GM19238 (cell line): ENCODE measurements at regions not wholly inside any gene's neighbourhood (a gene's known extent, or its start where the extent isn't known, plus 50 kb on each side); places are given as distances from the start of the nearest gene placed in this dataset.
"Not testable (repeated sequence)": the region's sequence is repeated elsewhere in the genome, so short reads cannot be mapped to it uniquely, and the experiment has no call there.

Source experiments
- DNase-seq: peaks from one replicate; pipeline ENCODE4 v3.0.0; 2011; ENCODE audit warnings: low spot score; ENCODE audit not compliant: insufficient read length

DNA sequence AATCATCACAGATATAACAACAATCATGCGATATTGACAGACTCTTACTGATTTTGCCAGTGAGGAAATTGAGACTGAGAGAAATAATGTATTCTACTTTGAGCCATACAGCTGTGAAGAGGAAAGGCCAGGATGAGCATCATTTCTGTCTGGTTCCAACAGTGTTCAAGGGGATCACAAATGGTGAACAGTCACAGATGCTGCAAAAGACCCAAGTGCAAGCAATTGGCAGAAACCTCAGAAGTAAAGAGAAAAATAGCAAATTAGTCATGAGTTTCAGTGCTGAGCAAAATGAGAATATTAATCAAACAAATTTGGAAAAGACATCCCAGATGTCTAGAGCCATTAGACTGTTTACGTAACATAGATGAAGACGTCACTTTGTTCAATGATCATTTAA, 114.1 kb downstream of the RAB38 start:
- DNase-seq, result no peak

DNA sequence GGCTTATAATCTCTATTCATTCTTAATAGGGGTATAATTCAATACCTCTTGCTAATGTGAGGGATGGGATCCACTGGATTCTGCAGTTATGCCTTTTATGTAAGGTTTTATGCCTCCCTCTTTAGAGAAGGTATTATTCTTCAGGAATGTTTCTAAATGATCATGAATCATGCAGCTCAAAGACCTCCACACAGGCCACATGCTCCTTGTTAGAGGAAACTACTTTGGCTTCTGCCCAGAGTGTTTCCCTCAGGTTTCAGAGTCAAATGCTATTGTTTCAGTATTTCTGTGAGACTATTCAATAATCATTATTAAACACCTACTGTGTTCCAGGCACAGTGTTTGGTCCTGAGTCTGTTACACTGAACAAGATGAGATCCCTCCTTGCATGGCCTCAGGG, 115.9 kb downstream of the RAB38 start:
- no peak for DNase-seq

DNA sequence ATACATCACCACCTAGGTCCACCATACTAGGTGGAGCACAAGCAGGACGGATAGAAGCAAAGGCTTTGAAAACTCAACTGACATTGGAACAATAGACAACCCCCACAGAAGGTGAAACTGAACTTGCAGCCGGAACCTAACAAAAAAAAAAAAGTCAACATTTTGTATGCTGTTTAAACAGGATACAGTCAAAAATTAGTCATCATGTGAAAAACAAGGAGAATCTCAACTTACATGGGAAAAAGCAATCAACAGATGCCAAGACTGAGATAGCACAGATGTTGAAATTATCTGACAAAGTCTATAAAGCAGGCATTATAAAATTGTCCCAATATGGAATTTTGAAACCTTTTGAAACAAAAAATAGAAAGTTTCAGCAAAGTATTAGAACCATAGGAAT, 123.8 kb downstream of the RAB38 start:
- DNase-seq, result no peak

DNA sequence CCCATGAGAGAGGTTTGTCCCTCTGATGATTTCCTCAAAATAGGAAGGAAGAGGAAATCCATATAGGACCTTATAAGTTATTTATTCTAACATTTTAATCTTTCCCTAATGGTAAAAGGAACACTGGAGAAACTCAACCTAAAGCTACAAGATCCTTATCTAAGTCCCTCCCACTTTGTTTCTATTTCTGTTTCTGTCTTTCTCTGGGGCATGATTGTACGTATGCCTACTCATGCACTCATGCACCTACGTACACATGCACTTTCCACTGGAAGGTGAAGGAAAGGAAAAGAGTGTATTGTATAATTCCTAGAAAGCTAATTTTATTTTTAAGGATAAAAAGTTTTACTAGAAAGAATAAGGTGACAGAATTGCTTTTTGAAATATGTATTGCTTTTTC, 125.0 kb downstream of the RAB38 start:
- no peak for DNase-seq

DNA sequence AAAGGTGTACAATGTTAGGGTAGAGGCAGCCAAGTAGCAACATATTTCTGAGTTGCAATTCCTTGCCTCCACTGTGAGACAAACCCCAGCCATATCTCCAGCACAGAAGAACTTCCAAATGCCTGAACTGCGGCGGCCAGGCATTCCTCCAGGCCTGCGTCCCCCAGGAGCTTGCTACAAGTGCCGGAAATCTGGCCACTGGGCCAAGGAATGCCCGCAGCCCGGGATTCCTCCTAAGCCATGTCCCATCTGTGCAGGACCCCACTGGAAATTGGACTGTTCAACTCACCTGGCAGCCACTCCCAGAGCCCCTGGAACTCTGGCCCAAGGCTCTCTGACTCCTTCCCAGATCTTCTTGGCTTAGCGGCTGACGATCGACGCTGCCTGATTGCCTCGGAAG, 130.0 kb downstream of the RAB38 start:
- not testable (repeated sequence) for DNase-seq

DNA sequence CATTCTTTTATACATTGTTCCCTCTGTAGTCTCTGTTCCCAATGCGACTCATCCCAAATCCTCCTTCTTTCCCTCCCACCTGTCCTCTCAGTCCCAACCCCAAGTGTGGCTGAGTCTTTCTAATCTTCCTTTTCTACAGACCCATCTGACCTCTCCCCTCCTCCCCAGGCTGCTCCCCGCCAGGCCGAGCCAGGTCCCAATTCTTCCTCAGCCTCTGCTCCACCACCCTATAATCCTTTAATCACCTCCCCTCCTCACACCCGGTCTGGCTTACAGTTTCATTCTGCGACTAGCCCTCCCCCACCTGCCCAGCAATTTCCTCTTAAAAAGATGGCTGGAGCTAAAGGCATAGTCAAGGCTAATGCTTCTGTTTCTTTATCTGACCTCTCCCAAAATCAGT, 130.6 kb downstream of the RAB38 start:
- DNase-seq, result not testable (repeated sequence)

DNA sequence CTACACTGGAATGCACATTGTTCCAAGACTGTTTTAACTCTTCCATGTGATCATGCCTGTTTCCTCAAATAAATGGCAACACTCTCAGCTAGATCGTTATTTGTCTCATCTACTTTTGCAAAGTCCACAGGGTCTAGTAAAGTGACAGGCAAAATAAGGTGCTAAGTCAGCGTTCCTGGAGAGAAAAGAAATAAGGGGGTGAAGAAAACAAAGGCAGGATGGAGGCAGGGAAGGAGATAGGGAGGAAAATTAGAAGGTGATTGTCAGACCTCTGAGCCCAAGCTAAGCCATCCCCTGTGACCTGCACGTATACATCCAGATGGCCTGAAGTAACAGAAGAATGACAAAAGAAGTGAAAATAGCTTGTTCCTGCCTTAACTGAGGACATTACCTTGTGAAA, 132.1 kb downstream of the RAB38 start:
- no peak for DNase-seq

DNA sequence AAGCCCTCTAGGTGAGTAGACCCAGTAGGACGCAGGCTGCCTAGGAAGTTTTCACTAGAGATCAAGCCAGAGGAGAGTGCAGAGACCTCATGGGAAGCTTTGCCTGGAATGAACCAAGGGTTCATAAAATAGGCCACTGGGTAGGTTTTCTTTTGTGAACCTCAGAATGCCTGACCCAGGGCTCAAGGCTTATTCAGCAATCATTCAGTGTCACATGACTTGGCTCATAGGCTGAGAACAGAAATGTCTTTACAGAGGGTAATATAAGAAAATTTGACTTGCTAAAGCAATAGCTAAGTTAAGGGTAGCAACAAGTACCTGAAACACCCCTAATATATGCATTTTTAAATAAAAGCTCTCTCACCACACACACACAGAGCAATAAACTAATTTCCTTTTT, 132.6 kb downstream of the RAB38 start:
- DNase-seq, result no peak

DNA sequence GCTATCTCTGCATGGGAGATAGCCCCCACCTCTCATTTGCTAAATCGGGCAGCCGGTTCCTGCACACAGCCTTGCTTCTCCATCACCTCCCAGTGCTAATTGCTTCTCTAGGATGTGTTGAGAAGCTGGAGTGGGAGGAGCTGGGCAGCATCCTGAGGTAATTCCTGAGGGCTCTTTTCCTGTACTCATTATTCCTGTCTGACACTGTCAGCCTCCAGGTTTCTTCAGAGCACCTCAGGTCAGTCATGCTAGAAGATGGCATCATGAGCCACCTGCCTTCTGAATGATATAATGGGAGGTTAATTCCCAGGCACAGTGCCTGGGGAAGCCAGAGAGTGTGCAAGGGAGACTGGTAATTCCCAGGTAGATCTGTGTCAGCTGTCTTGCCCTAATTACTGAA, 133.0 kb downstream of the RAB38 start:
- no peak for DNase-seq

DNA sequence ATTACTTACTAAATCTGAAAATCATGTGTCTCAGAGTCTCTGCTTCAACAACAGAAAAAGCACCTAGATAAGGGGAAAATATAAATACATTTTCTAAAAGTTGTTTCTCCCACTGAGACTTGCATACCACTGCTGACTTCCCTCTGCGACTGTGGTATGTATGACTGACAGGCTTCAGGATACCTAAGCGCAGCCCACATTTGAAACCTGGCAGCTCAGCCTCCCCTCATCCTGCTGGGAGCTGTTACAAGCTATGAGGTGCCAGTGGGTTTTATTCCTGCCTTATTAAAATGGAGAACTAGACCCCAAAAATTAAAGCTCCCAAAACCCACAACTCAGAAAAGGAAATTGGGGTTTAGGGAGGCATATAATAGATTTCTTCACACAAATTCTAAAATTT, 133.6 kb downstream of the RAB38 start:
- no peak for DNase-seq

DNA sequence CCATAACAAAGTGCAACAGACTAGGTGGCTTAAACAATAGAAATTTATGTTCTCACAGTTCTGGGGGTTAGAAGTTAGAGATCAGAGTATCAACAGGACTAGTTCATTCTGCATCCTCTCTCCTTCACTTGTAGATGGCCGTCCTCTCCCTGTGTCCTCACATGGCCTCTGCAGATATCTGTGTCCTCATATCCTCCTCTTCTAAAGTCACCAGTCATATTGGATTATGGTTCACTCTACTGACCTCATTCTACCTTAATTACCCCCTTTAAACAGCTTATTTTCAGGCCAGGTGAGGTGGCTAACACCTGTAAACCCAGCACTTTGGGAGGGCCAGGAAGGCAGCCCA, 135.1 kb downstream of the RAB38 start:
- DNase-seq, result no peak

DNA sequence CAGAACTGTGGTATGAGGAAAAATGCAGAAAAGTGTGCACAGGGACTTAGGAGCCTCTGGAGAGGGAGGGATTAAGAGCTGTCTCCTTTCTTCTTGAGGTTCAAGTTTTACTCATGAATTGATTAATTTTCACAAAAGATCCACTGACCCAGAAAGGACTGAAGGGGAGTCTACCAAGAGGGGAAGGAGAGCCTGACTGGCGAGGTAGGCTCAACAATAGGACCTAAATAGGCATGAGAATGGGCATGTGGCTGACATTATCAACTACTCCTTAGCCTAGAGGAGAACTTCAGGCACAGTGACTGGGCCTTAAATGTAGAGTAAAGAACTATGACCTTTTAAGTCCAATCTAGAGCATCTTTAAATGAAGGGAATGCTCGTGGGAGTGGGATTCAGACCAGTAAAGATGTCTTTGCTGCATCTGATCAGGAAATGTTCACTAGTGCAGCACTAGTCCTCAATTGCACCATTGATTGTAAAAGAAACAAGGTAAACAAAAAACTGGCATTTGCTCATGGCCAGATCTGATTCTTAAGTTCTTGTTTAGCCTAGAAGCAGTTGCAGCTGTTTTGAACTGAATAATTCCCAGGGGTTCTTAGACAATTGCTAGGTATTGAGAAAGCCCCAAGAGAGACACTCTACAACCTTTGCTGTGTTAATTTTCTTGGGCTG, 135.6 kb downstream of the RAB38 start:
- no peak for DNase-seq

DNA sequence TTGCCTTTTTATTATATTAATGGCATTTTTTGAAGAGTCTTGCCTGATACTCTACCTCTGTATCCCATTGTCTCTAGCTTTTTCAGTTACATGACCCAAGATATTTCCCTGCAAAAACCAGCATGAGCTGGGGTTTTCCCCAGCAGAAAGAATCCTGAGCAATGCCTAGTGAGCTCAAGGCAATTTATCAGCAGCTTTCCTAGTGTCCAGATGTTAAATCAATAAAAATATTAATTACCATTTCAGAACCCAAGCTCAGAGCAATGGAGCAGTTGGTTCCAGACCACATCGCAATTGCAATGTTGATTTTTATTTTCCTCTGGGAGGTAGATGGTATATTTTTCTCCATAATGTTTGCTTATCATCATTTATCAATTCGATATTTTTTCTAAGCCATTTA, 137.2 kb downstream of the RAB38 start:
- DNase-seq, result no peak

DNA sequence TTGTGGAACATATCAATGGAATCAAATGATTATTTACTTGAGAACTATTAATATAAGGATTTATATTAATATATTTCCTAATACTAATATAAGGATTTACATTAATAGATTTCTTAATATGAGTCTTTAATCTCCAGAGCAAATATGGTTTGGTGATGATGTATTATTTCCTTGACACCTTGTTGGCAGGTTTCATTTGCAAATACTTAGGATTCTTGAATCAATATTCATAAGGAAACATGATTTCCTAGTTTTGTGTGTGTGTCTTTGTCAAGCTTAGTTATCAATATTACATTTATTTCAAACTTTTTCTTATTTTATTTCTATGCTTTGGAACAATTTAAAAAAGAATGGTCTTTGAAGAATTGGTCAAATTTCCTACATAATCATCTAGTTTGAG, 138.5 kb downstream of the RAB38 start:
- no peak for DNase-seq

DNA sequence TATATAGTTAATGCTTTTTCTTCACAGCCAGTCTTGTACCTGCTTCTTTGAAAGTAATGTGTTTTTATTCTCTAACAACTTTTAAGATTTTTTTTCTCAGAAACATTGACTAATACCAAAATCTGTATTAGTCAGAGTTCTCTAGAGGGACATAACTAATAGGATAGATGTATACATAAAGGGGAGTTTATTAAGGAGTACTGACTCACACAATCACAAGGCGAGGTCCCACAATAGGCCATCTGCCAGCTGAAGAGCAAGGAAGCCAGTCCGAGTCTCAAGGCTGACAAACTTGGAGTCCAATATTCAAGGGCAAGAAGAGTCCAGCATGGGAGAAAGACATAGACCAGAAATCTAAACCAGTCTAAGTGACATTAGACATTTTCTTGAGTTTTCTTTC, 140.0 kb downstream of the RAB38 start:
- DNase-seq, result no peak

DNA sequence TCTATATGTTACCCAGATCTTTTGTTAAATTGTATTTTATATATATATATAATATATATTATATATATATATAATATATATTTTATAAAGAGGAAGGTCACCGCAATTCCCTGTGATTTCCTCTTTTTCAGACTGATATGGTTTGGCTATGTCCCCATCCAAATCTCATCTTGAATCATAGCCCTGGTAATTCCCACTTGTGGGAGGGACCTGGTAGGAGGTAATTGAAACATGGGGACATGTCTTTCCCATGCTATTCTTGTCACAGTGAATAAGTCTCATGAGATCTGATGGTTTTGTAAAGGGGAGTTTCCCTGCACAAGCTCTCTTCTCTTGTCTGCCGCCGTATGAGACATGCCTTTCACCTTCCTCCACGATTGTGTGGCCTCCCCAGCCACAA, 157.6 kb downstream of the RAB38 start:
- DNase-seq, result no peak

DNA sequence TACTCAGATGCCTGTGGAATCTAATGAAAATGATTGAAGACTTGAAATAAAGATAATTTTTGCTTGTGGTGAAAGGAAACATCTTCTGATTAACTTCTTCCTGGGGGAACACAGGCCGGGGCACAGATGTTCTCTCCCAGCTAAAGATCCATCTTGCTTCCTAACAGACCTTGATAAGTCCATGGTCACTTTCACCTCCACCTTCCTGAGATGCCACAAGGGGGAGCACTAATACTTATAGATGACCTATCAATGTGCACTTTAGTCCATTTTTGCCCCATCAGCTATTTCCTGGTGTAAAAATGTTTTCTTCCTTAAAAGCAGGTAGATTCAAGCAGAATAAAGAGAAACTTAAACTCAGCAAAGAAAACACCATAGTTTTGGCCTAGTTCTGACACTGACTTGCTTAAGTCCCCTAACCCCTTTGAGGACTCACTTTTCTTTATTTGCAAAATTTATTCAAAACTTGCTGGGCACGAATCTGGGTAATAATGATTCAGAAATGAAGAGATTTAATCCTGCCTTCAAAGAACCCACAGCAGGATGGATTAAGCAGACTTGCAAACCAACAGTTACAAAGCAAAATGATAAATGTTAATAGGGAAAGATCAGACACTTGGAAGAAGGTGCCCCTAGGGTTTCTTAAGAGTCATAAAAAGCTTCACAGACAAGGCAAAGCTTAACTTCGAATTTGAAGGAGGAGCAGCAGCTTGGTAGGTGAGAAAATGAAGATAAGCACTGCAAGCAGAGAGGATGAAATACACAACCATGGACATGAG, 158.7 kb downstream of the RAB38 start:
- no peak for DNase-seq

DNA sequence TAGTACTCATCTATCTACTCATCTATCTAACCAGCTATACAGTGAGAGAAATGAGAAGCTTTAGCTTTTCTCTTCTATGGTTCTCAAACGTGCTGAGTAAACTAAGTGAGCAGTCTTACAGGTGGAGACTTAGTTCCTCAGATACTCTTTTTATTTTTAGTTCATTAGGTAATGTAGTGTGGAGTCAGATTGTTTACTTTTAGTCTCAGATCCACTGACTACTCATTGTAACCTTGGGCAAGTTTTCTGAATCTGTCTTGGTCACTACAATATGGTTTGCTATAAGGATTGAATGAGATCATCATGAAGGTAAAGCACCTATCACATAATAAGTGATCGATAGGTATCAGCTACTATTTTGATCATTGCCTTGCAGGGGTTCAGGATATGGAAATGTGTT, 160.1 kb downstream of the RAB38 start:
- no peak for DNase-seq

DNA sequence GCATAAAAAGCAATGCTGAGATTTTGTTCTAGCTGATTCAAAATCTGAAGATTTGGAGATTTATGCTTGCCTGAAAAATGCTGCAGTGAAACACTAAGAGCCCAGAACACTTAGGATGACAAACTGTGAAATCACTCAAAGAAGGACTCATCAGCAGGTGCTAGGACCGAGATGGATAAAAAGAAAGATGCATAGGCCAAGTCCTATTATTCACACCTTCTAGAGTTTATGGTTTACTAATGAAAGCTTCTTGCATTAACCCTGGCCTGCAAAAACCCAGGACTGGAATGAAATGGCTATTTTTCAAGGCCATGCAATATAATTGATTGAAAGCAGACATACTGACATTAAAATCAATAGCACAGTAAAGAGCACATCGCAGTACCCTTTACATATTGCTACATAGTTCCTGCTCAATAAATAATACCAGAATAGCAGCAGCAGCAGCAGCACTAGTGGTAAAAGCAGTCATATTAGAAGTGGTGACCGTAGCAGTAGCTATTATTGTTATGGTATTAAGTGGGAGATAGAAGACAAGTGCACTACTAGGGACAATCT, 161.7 kb downstream of the RAB38 start:
- DNase-seq, result no peak

DNA sequence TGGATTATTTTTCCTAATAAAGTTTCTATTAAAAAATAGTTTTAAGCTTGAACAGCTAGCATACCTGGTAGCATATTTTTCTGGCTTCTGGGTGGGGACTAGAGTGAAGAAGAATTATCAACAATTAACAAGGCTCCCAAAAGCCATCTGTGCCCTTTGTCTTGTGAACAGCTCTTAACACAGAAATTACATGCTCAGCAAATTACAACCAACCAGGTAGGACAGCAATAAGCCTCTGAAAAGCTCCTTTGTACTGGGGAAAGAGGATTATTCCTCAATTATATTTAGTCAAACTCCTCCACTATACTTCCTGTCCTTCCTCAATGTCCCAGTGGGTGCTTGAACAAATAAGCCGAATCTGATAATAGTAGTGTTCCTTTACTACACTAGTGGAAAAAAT, 162.8 kb downstream of the RAB38 start:
- DNase-seq, result no peak

DNA sequence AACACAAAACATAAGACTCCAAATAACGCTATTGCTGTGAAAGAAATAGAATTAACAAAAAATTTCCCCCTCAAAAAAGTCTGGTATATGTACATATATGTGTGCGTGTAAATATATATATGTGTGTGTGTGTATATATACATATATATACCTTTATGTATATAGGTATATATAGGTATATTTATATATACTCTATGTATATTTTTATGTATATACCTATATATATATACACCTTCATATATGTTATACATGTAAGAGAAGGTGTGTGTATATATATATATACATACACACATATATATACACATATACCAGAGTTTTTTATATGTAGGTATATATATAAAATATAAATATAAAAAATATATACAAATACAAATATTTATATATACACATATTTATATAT, 199.2 kb downstream of the RAB38 start:
- no peak for DNase-seq

DNA sequence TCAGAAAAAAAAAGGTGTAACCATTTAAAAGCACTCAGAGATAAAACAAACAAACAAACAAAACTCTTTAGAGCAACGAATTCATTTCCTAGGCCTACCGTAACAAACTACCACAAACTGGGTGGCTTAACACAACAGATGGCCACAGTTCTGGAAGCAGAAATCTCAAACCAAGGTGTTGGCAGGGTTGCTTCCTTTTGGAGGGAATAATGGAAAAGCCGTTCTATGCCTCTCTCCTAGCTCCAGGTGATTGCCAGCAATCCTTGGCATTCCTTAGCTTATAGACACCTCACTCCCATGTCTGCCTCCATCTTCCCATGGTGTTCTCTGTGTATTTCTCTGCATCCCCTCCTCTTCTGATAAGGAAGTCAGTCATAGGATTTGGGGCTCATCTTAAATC, 200.4 kb downstream of the RAB38 start:
- no peak for DNase-seq

DNA sequence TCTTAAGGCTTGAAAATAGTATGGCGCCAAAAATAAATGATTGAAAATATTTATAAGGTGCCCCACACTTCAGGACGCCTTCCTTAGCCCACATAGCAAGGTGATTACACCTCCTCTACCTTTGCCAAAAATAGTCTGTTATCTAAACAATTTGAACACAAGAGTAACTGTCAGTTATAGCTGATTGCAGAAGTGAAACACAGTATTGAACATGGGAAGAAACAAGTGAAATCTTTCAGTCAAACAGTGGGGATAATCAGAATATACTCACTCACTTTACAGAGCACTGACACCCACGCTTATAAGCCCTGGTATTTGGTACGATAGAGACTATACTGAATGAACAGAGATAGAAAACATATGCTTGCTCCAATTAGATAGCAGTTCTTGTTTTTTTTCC, 203.1 kb downstream of the RAB38 start:
- DNase-seq, result no peak
